A549 (cell line): ENCODE measurements at regions not wholly inside any gene's neighbourhood (a gene's known extent, or its start where the extent isn't known, plus 50 kb on each side); places are given as distances from the start of the nearest gene placed in this dataset.
"Not testable (repeated sequence)": the region's sequence is repeated elsewhere in the genome, so short reads cannot be mapped to it uniquely, and the experiment has no call there.

Experiments
- CEBPB ChIP-seq, 2 experiments: fragments of >200 bp in 1 of 2; sonication (Bioruptor Twin) in 1 of 2; formaldehyde crosslinking in 1 of 2; IDR thresholded peaks; 2 replicates each; pipeline ENCODE4 v1.6.1; 2012 to 2016
- CTCF ChIP-seq: fragments of >200 bp; sonication (Bioruptor Twin); formaldehyde crosslinking; IDR thresholded peaks from 3 replicates; pipeline ENCODE4 v1.5.1; 2016
- E2F6 ChIP-seq: IDR thresholded peaks from 2 replicates; pipeline ENCODE4 v1.6.1; 2012; ENCODE audit warnings: low read depth, borderline replicate concordance
- ELK1 ChIP-seq: fragments of 150-350 bp; IDR thresholded peaks from 2 replicates; pipeline ENCODE4 v1.6.1; 2014; ENCODE audit warnings: low read depth, mild to moderate bottlenecking, low read length
- JUNB ChIP-seq: fragments of >200 bp; sonication (Bioruptor Twin); formaldehyde crosslinking; IDR thresholded peaks from 2 replicates; pipeline ENCODE4 v1.6.1; 2016
- KDM1A ChIP-seq: fragments of 200-600 bp; sonication (generic); IDR thresholded peaks from 2 replicates; pipeline ENCODE4 v1.6.1; 2016; ENCODE audit warnings: low read depth, mild to moderate bottlenecking
- KDM5A ChIP-seq: fragments of 200-600 bp; sonication (generic); IDR thresholded peaks from 2 replicates; pipeline ENCODE4 v1.6.1; 2016; ENCODE audit warnings: antibody characterized with exemption, mild to moderate bottlenecking
- MAX ChIP-seq: IDR thresholded peaks from 2 replicates; pipeline ENCODE4 v1.6.1; 2012
- MAZ ChIP-seq: fragments of 150-350 bp; IDR thresholded peaks from 2 replicates; pipeline ENCODE4 v1.6.1; 2014; ENCODE audit warnings: antibody characterized with exemption, low read depth, low read length, borderline replicate concordance
- PBX3 ChIP-seq: IDR thresholded peaks from 2 replicates; pipeline ENCODE4 v1.6.1; 2012
- PHF8 ChIP-seq: fragments of 200-600 bp; sonication (generic); IDR thresholded peaks from 2 replicates; pipeline ENCODE4 v1.6.1; 2016; ENCODE audit warnings: low read depth, mild to moderate bottlenecking, antibody characterized with exemption, moderate library complexity, borderline replicate concordance
- POLR2A ChIP-seq: IDR thresholded peaks from 2 replicates; pipeline ENCODE4 v1.6.1; 2012; ENCODE audit warnings: mild to moderate bottlenecking, low read length
- POLR2AphosphoS2 ChIP-seq: conservative IDR thresholded peaks from 2 replicates; pipeline ENCODE4 v1.6.1; 2012; ENCODE audit warnings: low read length, improper control_type of control experiment, inconsistent platforms
- ZNF302 ChIP-seq: fragments of 250-450 bp; sonication (Bioruptor Pico); IDR thresholded peaks from 2 replicates; pipeline ENCODE4 v1.9.0; 2021; ENCODE audit warnings: inconsistent platforms, mild to moderate bottlenecking, moderate library complexity

- TF ChIP-seq CTCF; KDM5A; ZNF302 (CRISPR knock-in tag); POLR2A; POLR2AphosphoS2; E2F6; JUNB; PHF8; MAX; MAZ; KDM1A; ELK1; CEBPB (IDR thresholded peaks at IDR 0.05); PBX3: not testable (repeated sequence)
These were observed 111.3 kb downstream of the DTWD1 start for GRCh38 chr15:49732109-49732508.
